HepG2 (cell line): ENCODE measurements at regions not wholly inside any gene's neighbourhood (a gene's known extent, or its start where the extent isn't known, plus 50 kb on each side); places are given as distances from the start of the nearest gene placed in this dataset.

Source experiments
- ATAC-seq: fragments of 200-7000 bp; cut with Tn5 transposase; 3 replicates; pipeline ENCODE4 v1.9.1; 2020; ENCODE audit warnings: mild to moderate bottlenecking, moderate library complexity
- BruUV-seq: library from RNA; stranded (reverse); fragments of 400-500 nt; replicated peaks from 2 replicates; lab custom pipeline; 2021; lab: Mats Ljungman, UMichigan
- CTCF ChIA-PET: fragments of 300-600 bp; formaldehyde crosslinking; extraction: SDS; loops from one replicate; lab custom pipeline; 2021; ENCODE audit warnings: low total read pairs, inconsistent platforms, low intra/inter-chr PET ratio; lab: Yijun Ruan, JAX
- POLR2A ChIA-PET: fragments of 350-600 bp; sonication (Branson Sonifier 250); formaldehyde crosslinking; loops from one replicate; lab custom pipeline; 2020; ENCODE audit warnings: antibody characterized with exemption, inconsistent platforms; lab: Yijun Ruan, JAX
- DNase-seq: peaks from one replicate; pipeline ENCODE4 v3.0.0-alpha.2; 2015; ENCODE audit warnings: low spot score
- FAIRE-seq: peaks from 3 replicates; lab custom pipeline; 2011; peaks lifted over from hg19 to GRCh38; lab: Jason Lieb, UNC
- H2AFZ ChIP-seq: one replicate; pipeline ENCODE4 v1.6.1; 2011; ENCODE audit warnings: low read length, inconsistent platforms
- H3K27ac ChIP-seq: fragments of 300-600 bp; 3 replicates; pipeline ENCODE4 v1.8.0; 2011; ENCODE audit warnings: mixed run types, mild to moderate bottlenecking, mixed read lengths, low read length, inconsistent platforms; ENCODE audit not compliant: insufficient read depth; ENCODE audit errors: extremely low read length
- H3K27me3 ChIP-seq, 2 experiments: fragments of 200-600 bp in 1 of 2; 2 replicates in 1 of 2; 3 replicates in 1 of 2; pipeline versions ENCODE4 v1.6.0 to v1.8.0; 2011; ENCODE audit warnings: low read length in 2 of 2, mild to moderate bottlenecking in 2 of 2, moderate library complexity in 2 of 2, inconsistent platforms in 1 of 2; ENCODE audit not compliant: insufficient read depth in 2 of 2, control insufficient read depth in 1 of 2
- H3K36me3 ChIP-seq, 2 experiments: fragments of 200-600 bp in 1 of 2; replicated peaks in 1 of 2; 2 replicates in 1 of 2; 3 replicates in 1 of 2; pipeline versions ENCODE4 v1.5.1 to v1.8.0; 2011; ENCODE audit warnings: low read length in 2 of 2, inconsistent platforms in 1 of 2; ENCODE audit not compliant: insufficient read depth in 2 of 2, control insufficient read depth in 1 of 2
- H3K4me1 ChIP-seq: 2 replicates; pipeline ENCODE4 v1.5.1; 2012; ENCODE audit warnings: low read length, inconsistent platforms; ENCODE audit not compliant: insufficient read depth
- H3K4me2 ChIP-seq: 2 replicates; pipeline ENCODE4 v1.6.0; 2011; ENCODE audit warnings: low read depth, low read length, inconsistent platforms
- H3K4me3 ChIP-seq, 3 experiments: fragments of 200-600 bp in 1 of 3; sonication (generic), shearing (Covaris generic) in 1 of 3; replicated peaks in 1 of 3; 2 replicates each; pipeline ENCODE4 v1.5.1; 2011 to 2016; ENCODE audit warnings: low read length in 3 of 3, inconsistent platforms in 2 of 3, low read depth in 2 of 3, mild to moderate bottlenecking in 2 of 3, control low read depth in 1 of 3, mixed read lengths in 1 of 3; ENCODE audit not compliant: insufficient read depth in 1 of 3
- H3K79me2 ChIP-seq: one replicate; pipeline ENCODE4 v1.6.1; 2011; ENCODE audit warnings: low read length, inconsistent platforms; ENCODE audit not compliant: insufficient read depth
- H3K9ac ChIP-seq: 2 replicates; pipeline ENCODE4 v1.6.0; 2011; ENCODE audit warnings: mild to moderate bottlenecking, low read depth, low read length, inconsistent platforms; ENCODE audit not compliant: insufficient read depth
- H3K9me3 ChIP-seq: 2 replicates; pipeline ENCODE4 v1.5.1; 2012; ENCODE audit warnings: mild to moderate bottlenecking, low read length
- H4K20me1 ChIP-seq: 2 replicates; pipeline ENCODE4 v1.6.0; 2011; ENCODE audit warnings: inconsistent platforms, mild to moderate bottlenecking, low read length, moderate library complexity; ENCODE audit not compliant: insufficient read depth
- ATAD3A ChIP-seq: sonication (generic); formaldehyde crosslinking; IDR thresholded peaks from 2 replicates; pipeline ENCODE4 v1.4.0; 2020; ENCODE audit warnings: missing genetic modification reagents
- CSRNP1 ChIP-seq: sonication (generic); formaldehyde crosslinking; IDR thresholded peaks from 2 replicates; pipeline ENCODE4 v1.8.1; 2023; ENCODE audit warnings: mild to moderate bottlenecking, missing genetic modification reagents
- RNF219 ChIP-seq: sonication (generic); formaldehyde crosslinking; IDR thresholded peaks from 2 replicates; pipeline ENCODE4 v1.5.0; 2020; ENCODE audit warnings: mild to moderate bottlenecking, missing genetic modification reagents
- ZMYM2 ChIP-seq: sonication (generic); formaldehyde crosslinking; IDR thresholded peaks from 2 replicates; pipeline ENCODE4 v1.8.0; 2022; ENCODE audit warnings: mild to moderate bottlenecking, missing genetic modification reagents
- ZNF10 ChIP-seq: sonication (generic); formaldehyde crosslinking; IDR thresholded peaks from 2 replicates; pipeline ENCODE4 v1.4.0; 2020; ENCODE audit warnings: mild to moderate bottlenecking, low read depth, missing genetic modification reagents, borderline replicate concordance
- ZNF224 ChIP-seq: sonication (generic); formaldehyde crosslinking; IDR thresholded peaks from 2 replicates; pipeline ENCODE4 v1.5.0; 2020; ENCODE audit warnings: mild to moderate bottlenecking, missing genetic modification reagents
- ZNF274 ChIP-seq: sonication (generic); formaldehyde crosslinking; IDR thresholded peaks from 2 replicates; pipeline ENCODE4 v1.5.1; 2020; ENCODE audit warnings: mild to moderate bottlenecking, missing genetic modification reagents
- ZNF501 ChIP-seq: sonication (generic); formaldehyde crosslinking; IDR thresholded peaks from 2 replicates; pipeline ENCODE4 v1.5.1; 2020; ENCODE audit warnings: mild to moderate bottlenecking, moderate library complexity, missing genetic modification reagents
- ZNF678 ChIP-seq: sonication (generic); formaldehyde crosslinking; IDR thresholded peaks from 2 replicates; pipeline ENCODE4 v1.4.0; 2020; ENCODE audit warnings: mild to moderate bottlenecking, missing genetic modification reagents
- WGBS: methylation state at CpG from one replicate; pipeline ENCODE4 v1.1.6; 2017; ENCODE audit warnings: low lambda C conversion rate; 5-methylcytosine and 5-hydroxymethylcytosine counted together
- in situ Hi-C: cut with HindIII; loops from 2 replicates; pipeline ENCODE4 v1.10.0; 2017; ENCODE audit warnings: low pct_unique_long_range_greater_than_20kb; ENCODE audit not compliant: extremely low pct_ligation_motif_present
- intact Hi-C: fragments of 100-400 bp; cut with micrococcal nuclease; formaldehyde crosslinking; loops from one replicate; pipeline ENCODE4 v1.10.0; 2022; ENCODE audit not compliant: unreplicated experiment
- TF ChIP-seq, protein P1 (sequence below): sonication (generic); formaldehyde crosslinking; IDR thresholded peaks from 2 replicates; pipeline ENCODE4 v1.8.0; 2022; ENCODE audit warnings: missing genetic modification reagents, mild to moderate bottlenecking, borderline replicate concordance
- TF ChIP-seq, protein P2 (sequence below), 2 experiments: sonication (generic) in 1 of 2; formaldehyde crosslinking in 1 of 2; IDR thresholded peaks; 2 replicates each; pipeline versions ENCODE4 v1.4.0 to v1.6.1; 2016 to 2020; ENCODE audit warnings: borderline replicate concordance in 1 of 2, low read depth in 1 of 2, mild to moderate bottlenecking in 1 of 2, missing genetic modification reagents in 1 of 2
- TF ChIP-seq, protein P3 (sequence below): fragments of 450-650 bp; IDR thresholded peaks from 2 replicates; pipeline ENCODE4 v1.6.1; 2017

DNA sequence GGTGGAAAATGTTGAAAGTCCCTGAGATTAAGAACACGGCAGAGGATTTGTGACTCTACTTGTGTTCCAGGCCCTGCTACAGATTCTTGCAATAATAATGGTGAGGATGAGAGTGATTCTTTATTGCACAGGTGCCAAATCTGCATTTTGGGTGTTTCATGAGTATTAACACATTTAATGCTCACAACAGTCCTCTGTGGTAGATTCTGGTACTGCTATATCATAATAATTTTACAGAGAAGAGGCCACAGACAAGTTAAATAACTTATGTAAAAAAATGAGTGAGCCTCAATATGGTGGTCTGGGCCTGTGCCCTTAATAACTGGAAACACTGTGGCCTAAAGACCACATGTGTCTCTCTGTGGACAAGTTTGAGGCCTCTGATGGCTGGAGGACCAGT lies 124.3 kb downstream of the C4orf33 start:
- Histone ChIP-seq H3K4me1 (no peaks in the 10 kb centered on the region), H3K4me3 (no peak overlapping the region), H3K9ac (no peak overlapping the region), H3K9me3 (no peaks in the 10 kb centered on the region), H2AFZ (no peak overlapping the region), H4K20me1 (no peaks in the 10 kb centered on the region), H3K4me2 (no peak overlapping the region), H3K27me3 (no peaks in the 10 kb centered on the region), H3K79me2 (no peaks in the 10 kb centered on the region), H3K36me3 (no peaks in the 10 kb centered on the region), H3K27ac (no peak overlapping the region)
- 6% methylated on average over 1 of the region's 1 CpG for WGBS
- ChIA-PET CTCF (no interaction called here), POLR2A (no interaction called here)
- BruUV-seq: no TSS peak
- ATAC-seq (no peak), DNase-seq (no peak), FAIRE-seq (no peak)
- in situ Hi-C loops: no loop called here
- intact Hi-C loops: no loop called here
- TF ChIP-seq ZNF10 (CRISPR knock-in tag) (no peak), ATAD3A (CRISPR knock-in tag) (no peak), CSRNP1 (CRISPR knock-in tag) (no peak), RNF219 (CRISPR knock-in tag) (no peak), ZNF678 (no peak), ZNF501 (CRISPR knock-in tag) (no peak), ZMYM2 (CRISPR knock-in tag) (no peak), ZNF274 (CRISPR knock-in tag) (no peak), ZNF224 (CRISPR knock-in tag) (no peak)
- TF ChIP-seq, protein P1, sequence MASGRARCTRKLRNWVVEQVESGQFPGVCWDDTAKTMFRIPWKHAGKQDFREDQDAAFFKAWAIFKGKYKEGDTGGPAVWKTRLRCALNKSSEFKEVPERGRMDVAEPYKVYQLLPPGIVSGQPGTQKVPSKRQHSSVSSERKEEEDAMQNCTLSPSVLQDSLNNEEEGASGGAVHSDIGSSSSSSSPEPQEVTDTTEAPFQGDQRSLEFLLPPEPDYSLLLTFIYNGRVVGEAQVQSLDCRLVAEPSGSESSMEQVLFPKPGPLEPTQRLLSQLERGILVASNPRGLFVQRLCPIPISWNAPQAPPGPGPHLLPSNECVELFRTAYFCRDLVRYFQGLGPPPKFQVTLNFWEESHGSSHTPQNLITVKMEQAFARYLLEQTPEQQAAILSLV: no peak
- TF ChIP-seq, protein P2, sequence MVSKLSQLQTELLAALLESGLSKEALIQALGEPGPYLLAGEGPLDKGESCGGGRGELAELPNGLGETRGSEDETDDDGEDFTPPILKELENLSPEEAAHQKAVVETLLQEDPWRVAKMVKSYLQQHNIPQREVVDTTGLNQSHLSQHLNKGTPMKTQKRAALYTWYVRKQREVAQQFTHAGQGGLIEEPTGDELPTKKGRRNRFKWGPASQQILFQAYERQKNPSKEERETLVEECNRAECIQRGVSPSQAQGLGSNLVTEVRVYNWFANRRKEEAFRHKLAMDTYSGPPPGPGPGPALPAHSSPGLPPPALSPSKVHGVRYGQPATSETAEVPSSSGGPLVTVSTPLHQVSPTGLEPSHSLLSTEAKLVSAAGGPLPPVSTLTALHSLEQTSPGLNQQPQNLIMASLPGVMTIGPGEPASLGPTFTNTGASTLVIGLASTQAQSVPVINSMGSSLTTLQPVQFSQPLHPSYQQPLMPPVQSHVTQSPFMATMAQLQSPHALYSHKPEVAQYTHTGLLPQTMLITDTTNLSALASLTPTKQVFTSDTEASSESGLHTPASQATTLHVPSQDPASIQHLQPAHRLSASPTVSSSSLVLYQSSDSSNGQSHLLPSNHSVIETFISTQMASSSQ (IDR thresholded peaks at IDR 0.05; ENCODE audit: low read depth): no peak
- TF ChIP-seq, protein P2 (CRISPR knock-in tag; IDR thresholded peaks at IDR 0.05; ENCODE audit: borderline replicate concordance): no peak
- TF ChIP-seq, protein P3, sequence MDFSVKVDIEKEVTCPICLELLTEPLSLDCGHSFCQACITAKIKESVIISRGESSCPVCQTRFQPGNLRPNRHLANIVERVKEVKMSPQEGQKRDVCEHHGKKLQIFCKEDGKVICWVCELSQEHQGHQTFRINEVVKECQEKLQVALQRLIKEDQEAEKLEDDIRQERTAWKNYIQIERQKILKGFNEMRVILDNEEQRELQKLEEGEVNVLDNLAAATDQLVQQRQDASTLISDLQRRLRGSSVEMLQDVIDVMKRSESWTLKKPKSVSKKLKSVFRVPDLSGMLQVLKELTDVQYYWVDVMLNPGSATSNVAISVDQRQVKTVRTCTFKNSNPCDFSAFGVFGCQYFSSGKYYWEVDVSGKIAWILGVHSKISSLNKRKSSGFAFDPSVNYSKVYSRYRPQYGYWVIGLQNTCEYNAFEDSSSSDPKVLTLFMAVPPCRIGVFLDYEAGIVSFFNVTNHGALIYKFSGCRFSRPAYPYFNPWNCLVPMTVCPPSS: no peak
